ENCODE measurements at regions not wholly inside any gene's neighbourhood (a gene's known extent, or its start where the extent isn't known, plus 50 kb on each side); places are given as distances from the start of the nearest gene placed in this dataset.

- H3K9me3 Mint-ChIP-seq: no peaks in the 10 kb centered on the region
- TF ChIP-seq CTCF (IDR thresholded peaks at IDR 0.05): no peak
- peaks cover 7% of the 10 kb centered on the region for H3K27me3 Mint-ChIP-seq
- H3K9me3 ChIP-seq (ENCODE audit: control insufficient read depth in 1 of 2, insufficient read depth in 1 of 2, low read length in 2 of 2): no peaks in the 10 kb centered on the region
- H3K27me3 ChIP-seq (ENCODE audit: control insufficient read depth in 1 of 2, insufficient read depth in 2 of 2, low read length in 2 of 2): no peaks in the 10 kb centered on the region
- no peak overlapping the region for H3K4me3 ChIP-seq (ENCODE audit: low read length)
- H3K27ac Mint-ChIP-seq: no peak overlapping the region
- no peaks in the 10 kb centered on the region for H3K36me3 ChIP-seq (ENCODE audit: insufficient read depth, low read length)
- no peaks in the 10 kb centered on the region for H3K36me3 Mint-ChIP-seq (ENCODE audit: low read depth)
- H3K4me1 Mint-ChIP-seq (ENCODE audit: low read depth): no peaks in the 10 kb centered on the region
- no peaks in the 10 kb centered on the region for H3K4me1 ChIP-seq (ENCODE audit: insufficient read depth, low read length)
- POLR2A ChIA-PET: no interaction called here
- H3K27ac ChIP-seq (ENCODE audit: low read depth in 1 of 2, low read length in 2 of 2): no peak overlapping the region
- no peak overlapping the region for H3K4me3 Mint-ChIP-seq
- CTCF ChIA-PET: no interaction called here
- ATAC-seq (ENCODE audit: poor library complexity) (no peak), DNase-seq (no peak)
- intact Hi-C loops (cut with DNase I, micrococcal nuclease): no loop called here
Measured at GRCh38 chr11:15602047-15602446, 487.3 kb downstream of the INSC start.

GRCh38 chr11:15602785-15603567, 488.3 kb downstream of the INSC start:
- ChIA-PET CTCF (no interaction called here), POLR2A (no interaction called here)
- intact Hi-C loops (cut with DNase I, micrococcal nuclease): no loop called here
- ATAC-seq (ENCODE audit: poor library complexity): no peak
- Histone ChIP-seq H3K4me3 (ENCODE audit: low read length) (no peak overlapping the region), H3K27ac (ENCODE audit: low read depth in 1 of 2, low read length in 2 of 2) (no peak overlapping the region), H3K27me3 (ENCODE audit: control insufficient read depth in 1 of 2, insufficient read depth in 2 of 2, low read length in 2 of 2) (no peaks in the 10 kb centered on the region), H3K9me3 (ENCODE audit: control insufficient read depth in 1 of 2, insufficient read depth in 1 of 2, low read length in 2 of 2) (no peaks in the 10 kb centered on the region), H3K36me3 (ENCODE audit: insufficient read depth, low read length) (no peaks in the 10 kb centered on the region), H3K4me1 (ENCODE audit: insufficient read depth, low read length) (no peaks in the 10 kb centered on the region)
- peaks cover 7% of the 10 kb centered on the region for H3K27me3 Mint-ChIP-seq
- no peaks in the 10 kb centered on the region for H3K4me1 Mint-ChIP-seq (ENCODE audit: low read depth)
- no peak overlapping the region for H3K4me3 Mint-ChIP-seq
- no peak for DNase-seq
- H3K27ac Mint-ChIP-seq: no peak overlapping the region
- H3K9me3 Mint-ChIP-seq: no peaks in the 10 kb centered on the region
- H3K36me3 Mint-ChIP-seq (ENCODE audit: low read depth): no peaks in the 10 kb centered on the region
- no peak for TF ChIP-seq CTCF (IDR thresholded peaks at IDR 0.05)

- Mint-ChIP-seq H3K36me3 (ENCODE audit: low read depth) (no peaks in the 10 kb centered on the region), H3K4me3 (no peak overlapping the region), H3K27me3 (peaks cover 7% of the 10 kb centered on the region), H3K9me3 (no peaks in the 10 kb centered on the region), H3K4me1 (ENCODE audit: low read depth) (no peaks in the 10 kb centered on the region), H3K27ac (no peak overlapping the region)
- intact Hi-C loops (cut with DNase I, micrococcal nuclease): no loop called here
- Histone ChIP-seq H3K27ac (ENCODE audit: low read depth in 1 of 2, low read length in 2 of 2) (no peak overlapping the region), H3K4me1 (ENCODE audit: insufficient read depth, low read length) (no peaks in the 10 kb centered on the region), H3K4me3 (ENCODE audit: low read length) (no peak overlapping the region), H3K9me3 (ENCODE audit: control insufficient read depth in 1 of 2, insufficient read depth in 1 of 2, low read length in 2 of 2) (no peaks in the 10 kb centered on the region), H3K27me3 (ENCODE audit: control insufficient read depth in 1 of 2, insufficient read depth in 2 of 2, low read length in 2 of 2) (no peaks in the 10 kb centered on the region), H3K36me3 (ENCODE audit: insufficient read depth, low read length) (no peaks in the 10 kb centered on the region)
- no peak for TF ChIP-seq CTCF (IDR thresholded peaks at IDR 0.05)
- POLR2A ChIA-PET: no interaction called here
- CTCF ChIA-PET: no interaction called here
- ATAC-seq (ENCODE audit: poor library complexity) (no peak), DNase-seq (no peak)
Measured at GRCh38 chr11:15605094-15605493, 490.4 kb downstream of the INSC start.
